ENCODE measurements at regions not wholly inside any gene's neighbourhood (a gene's known extent, or its start where the extent isn't known, plus 50 kb on each side); places are given as distances from the start of the nearest gene placed in this dataset.

- H3K27ac ChIP-seq (ENCODE audit: insufficient read depth, low read length), result no peak overlapping the region
- H4K20me1 ChIP-seq (ENCODE audit: insufficient read depth, low read length), result no peaks in the 10 kb centered on the region
- H3K9ac ChIP-seq (ENCODE audit: low read depth, low read length), result no peak overlapping the region
- no peak overlapping the region for H2BK15ac ChIP-seq (ENCODE audit: low read depth, low read length)
- H3K9me3 ChIP-seq (ENCODE audit: control insufficient read depth, insufficient read depth, low read length), result no peaks in the 10 kb centered on the region
- no peak overlapping the region for H2AFZ ChIP-seq (replicated peaks; ENCODE audit: low read length, poor library complexity)
- H3K36me3 ChIP-seq (ENCODE audit: control insufficient read depth, insufficient read depth, low read length), result no peaks in the 10 kb centered on the region
- dilution Hi-C loops (cut with HindIII; ENCODE audit: low sequenced_read_pairs, unreplicated experiment), result no loop called here
- no peaks in the 10 kb centered on the region for H3K4me1 ChIP-seq (ENCODE audit: control insufficient read depth, insufficient read depth, low read length)
- no peak overlapping the region for H2AK9ac ChIP-seq (replicated peaks; ENCODE audit: low read depth, low read length, poor library complexity)
- H4K91ac ChIP-seq (ENCODE audit: insufficient read depth, low read depth, low read length), result no peak overlapping the region
- H3K9me1 ChIP-seq (ENCODE audit: insufficient read depth, low read length), result no peaks in the 10 kb centered on the region
- BruUV-seq (replicated peaks), result no TSS peak
- no peak overlapping the region for H3K4me3 ChIP-seq (ENCODE audit: insufficient read depth, low read depth, low read length)
- H3K23ac ChIP-seq (ENCODE audit: low read depth, low read length), result no peak overlapping the region
- DNase-seq (no peak), ATAC-seq (ENCODE audit: low read depth) (no peak)
- H3K79me1 ChIP-seq (ENCODE audit: low read depth in 1 of 2, low read length in 2 of 2), result no peaks in the 10 kb centered on the region
- H3K27me3 ChIP-seq (ENCODE audit: control insufficient read depth, insufficient read depth, low read length), result no peaks in the 10 kb centered on the region
- TF ChIP-seq MAFK (IDR thresholded peaks at IDR 0.05; ENCODE audit: low read depth, low read length) (no peak), SMC3 (IDR thresholded peaks at IDR 0.05; ENCODE audit: low read depth, low read length) (no peak), FOS (IDR thresholded peaks at IDR 0.05; ENCODE audit: low read depth, low read length) (no peak), CTCF (conservative IDR thresholded peaks at IDR 0.05; ENCODE audit: low read depth, low read length) (no peak), MXI1 (IDR thresholded peaks at IDR 0.05; ENCODE audit: borderline replicate concordance, low read depth, low read length) (no peak), POLR2A (IDR thresholded peaks at IDR 0.05; ENCODE audit: low read depth, low read length) (no peak), RFX5 (IDR thresholded peaks at IDR 0.05; ENCODE audit: low read depth, low read length) (no peak), RAD21 (IDR thresholded peaks at IDR 0.05; ENCODE audit: low read length) (no peak)
- TF ChIP-seq, protein P1, sequence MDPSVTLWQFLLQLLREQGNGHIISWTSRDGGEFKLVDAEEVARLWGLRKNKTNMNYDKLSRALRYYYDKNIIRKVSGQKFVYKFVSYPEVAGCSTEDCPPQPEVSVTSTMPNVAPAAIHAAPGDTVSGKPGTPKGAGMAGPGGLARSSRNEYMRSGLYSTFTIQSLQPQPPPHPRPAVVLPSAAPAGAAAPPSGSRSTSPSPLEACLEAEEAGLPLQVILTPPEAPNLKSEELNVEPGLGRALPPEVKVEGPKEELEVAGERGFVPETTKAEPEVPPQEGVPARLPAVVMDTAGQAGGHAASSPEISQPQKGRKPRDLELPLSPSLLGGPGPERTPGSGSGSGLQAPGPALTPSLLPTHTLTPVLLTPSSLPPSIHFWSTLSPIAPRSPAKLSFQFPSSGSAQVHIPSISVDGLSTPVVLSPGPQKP (IDR thresholded peaks at IDR 0.05; ENCODE audit: borderline replicate concordance, low read depth, low read length), result no peak
- in situ Hi-C loops (cut with MboI; ENCODE audit: low sequenced_read_pairs), result loop anchor here (10.0 to 25.0 kb wide), 3 partner anchors 968 to 1596 kb away; no protein-coding TSS in a partner anchor
- H2BK120ac ChIP-seq (ENCODE audit: low read depth, low read length), result no peak overlapping the region
- H3K4me2 ChIP-seq (ENCODE audit: low read depth, low read length), result no peak overlapping the region
- no peak overlapping the region for H2AK5ac ChIP-seq (ENCODE audit: low read depth, low read length)
- POLR2A ChIA-PET (ENCODE audit: unreplicated experiment), result no interaction called here
- CTCF ChIA-PET, result interaction anchor here (1.4 kb wide), 1 partner anchor 8 kb away, joined by 3 read pairs; no protein-coding TSS in a partner anchor
- H3K18ac ChIP-seq (ENCODE audit: low read depth, low read length), result no peak overlapping the region
- H3K56ac ChIP-seq (ENCODE audit: extremely low read depth, insufficient read depth, low read length), result no peak overlapping the region
- intact Hi-C loops (cut with micrococcal nuclease), result loop anchor here (10.0 kb wide), 1 partner anchor 228 kb away; no protein-coding TSS in a partner anchor
- no peak overlapping the region for H4K5ac ChIP-seq (ENCODE audit: low read depth, low read length)
- no peak overlapping the region for H4K8ac ChIP-seq (ENCODE audit: low read depth in 2 of 2, low read length in 2 of 2)
- no peak overlapping the region for H2BK20ac ChIP-seq (ENCODE audit: low read depth, low read length)
- H3K4ac ChIP-seq (ENCODE audit: low read depth, low read length), result no peak overlapping the region
- no peak overlapping the region for H3K14ac ChIP-seq (replicated peaks; ENCODE audit: low read depth, low read length)
- no peak overlapping the region for H2BK5ac ChIP-seq (ENCODE audit: low read depth, low read length, poor library complexity, severe bottlenecking)
These were observed 330.3 kb upstream of the SGO1 start for GRCh38 chr3:20516311-20516710.
